ENCODE measurements at regions not wholly inside any gene's neighbourhood (a gene's known extent, or its start where the extent isn't known, plus 50 kb on each side); places are given as distances from the start of the nearest gene placed in this dataset.

GRCh38 chr3:31416980-31417379 lies 115.7 kb upstream of the STT3B start:
- TF ChIP-seq CTCF (IDR thresholded peaks at IDR 0.05) (no peak), POLR2A (IDR thresholded peaks at IDR 0.05) (no peak), POLR2AphosphoS5 (IDR thresholded peaks at IDR 0.05) (no peak), EP300 (IDR thresholded peaks at IDR 0.05) (no peak)

All from stomach (tissue), 4 donors.